HG03520 (cell line): ENCODE measurements at regions not wholly inside any gene's neighbourhood (a gene's known extent, or its start where the extent isn't known, plus 50 kb on each side); places are given as distances from the start of the nearest gene placed in this dataset.

Experiments used
- ATAC-seq: cut with Tn5 transposase; IDR thresholded peaks from one replicate; pipeline ENCODE4 v1.9.1; 2021; ENCODE audit warnings: mild to moderate bottlenecking, moderate library complexity; ENCODE audit not compliant: unreplicated experiment

DNA sequence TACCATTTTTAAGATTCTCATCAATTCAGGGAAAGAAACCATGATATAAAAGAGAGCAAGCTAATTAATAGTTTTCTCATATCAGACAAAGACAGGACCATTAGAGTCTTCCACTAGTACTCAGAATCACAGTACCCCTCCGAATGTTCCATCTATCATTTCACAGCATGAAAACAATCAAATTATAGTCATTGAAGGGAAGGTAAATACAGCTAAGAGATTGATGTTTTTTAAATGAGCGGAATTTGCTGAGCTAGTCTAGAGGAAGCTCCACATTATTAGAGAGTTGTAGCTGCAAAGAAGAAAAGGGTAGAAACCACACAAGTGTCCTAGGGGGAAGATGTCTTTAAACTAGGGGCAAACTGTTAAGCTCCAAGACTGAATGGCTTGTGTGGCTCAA, 808.9 kb downstream of the CDH11 start:
- ATAC-seq = no peak

DNA sequence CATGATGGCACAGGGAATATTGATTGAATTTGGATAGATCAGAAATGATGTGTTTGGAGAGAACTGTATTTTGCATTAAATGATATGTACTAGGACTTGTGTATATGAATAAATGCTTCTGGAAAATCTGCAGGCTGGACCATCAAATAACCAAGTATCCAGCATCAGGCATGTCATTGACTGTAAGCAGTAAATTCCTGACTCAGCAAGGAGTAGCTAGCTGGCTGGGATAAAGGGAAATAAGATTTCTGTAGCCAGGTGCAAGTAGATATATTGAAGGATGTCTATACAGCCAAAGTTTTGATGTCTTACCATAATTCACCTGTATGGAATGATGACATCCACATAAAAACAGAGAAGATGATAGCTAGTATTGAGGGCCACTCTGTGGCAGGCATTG, 809.6 kb downstream of the CDH11 start:
- ATAC-seq = no peak

DNA sequence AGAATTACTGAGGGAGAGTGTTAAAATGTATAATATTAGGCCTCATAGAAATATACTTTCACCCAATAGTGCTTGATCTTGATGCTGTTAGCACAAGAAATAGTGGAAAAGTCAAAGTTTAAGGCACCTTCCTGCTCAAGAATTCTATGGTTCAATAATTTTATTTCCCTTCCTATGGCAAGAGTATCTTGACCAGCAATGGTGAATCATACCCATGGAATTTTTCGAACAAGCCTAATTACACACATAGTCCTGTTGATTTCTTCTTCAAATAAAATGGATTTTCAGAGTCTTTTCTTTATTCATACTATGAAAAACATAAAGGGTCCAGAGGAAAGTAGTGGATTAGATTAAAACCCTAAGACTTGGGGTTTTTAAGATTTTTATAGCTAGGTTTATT, 810.6 kb downstream of the CDH11 start:
- no peak for ATAC-seq

DNA sequence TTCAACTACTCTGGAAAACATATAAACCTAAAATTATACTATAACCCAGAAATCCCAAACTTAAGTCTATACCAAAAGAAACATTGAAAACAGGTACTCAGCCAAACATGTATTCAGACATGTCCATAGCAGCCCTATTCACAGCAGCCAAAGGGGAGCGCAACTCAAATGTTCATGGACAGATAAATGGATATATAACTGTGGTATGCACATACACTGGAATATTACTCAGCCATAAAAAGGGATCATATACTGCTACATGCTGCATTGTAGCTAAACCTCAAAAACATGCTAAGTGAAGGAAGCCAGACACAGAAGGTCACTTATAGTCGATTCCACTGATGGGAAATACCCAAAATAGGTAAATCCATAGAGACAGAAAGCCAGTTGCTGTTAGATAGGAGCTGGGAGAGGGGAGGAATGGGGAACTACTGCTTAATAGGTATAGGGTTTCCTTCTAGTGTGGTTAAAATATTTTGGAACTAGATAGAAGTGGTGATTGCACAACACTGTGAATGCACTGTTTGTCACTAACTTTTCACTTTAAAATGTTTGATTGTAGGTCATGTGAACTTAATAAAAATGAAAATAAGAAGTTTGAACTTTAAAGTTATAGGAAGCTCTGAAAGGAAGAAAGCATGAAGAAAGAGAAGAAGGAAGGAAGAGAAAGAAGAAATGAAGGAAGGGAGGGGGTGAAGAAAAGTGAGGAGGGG, 812.3 kb downstream of the CDH11 start:
- no peak for ATAC-seq

DNA sequence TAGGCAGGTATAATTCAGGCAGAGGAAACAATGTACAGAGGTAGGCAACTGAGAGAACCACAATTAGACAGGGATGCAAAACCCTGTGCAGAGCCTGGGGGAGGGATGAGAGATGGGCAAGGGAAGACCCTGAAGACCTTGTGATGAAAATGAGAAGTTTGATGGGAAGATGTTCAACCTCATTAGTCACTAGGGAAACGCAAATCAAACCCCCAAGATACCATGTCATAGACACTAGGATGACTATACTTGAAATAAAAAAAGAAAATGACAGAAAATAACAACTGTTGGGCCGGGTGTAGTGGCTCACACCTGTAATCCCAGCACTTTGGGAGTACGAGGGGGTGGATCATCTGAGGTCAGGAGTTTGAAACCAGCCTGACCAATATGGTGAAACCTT, 813.1 kb downstream of the CDH11 start:
- ATAC-seq = no peak

DNA sequence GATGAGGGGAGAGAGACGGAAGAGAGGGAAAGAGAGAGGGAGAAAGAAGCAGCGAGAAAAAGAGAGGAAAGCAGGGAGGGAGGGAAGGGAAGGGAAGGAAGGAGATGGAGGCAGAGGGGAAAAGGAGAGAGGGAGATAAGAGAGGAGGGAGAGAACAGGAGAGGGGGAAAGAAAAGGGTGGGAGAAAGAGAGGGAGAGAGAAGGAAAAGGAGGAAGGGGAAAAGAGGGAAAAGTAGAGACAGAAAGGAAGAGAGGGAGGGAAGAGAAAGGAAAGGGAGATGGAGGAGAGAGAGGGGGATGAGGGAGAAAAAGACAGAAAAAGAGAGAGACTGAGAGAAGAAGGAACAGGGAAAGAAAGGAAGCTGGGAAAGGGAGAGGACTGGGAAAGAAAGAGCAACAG, 814.4 kb downstream of the CDH11 start:
- ATAC-seq = no peak

DNA sequence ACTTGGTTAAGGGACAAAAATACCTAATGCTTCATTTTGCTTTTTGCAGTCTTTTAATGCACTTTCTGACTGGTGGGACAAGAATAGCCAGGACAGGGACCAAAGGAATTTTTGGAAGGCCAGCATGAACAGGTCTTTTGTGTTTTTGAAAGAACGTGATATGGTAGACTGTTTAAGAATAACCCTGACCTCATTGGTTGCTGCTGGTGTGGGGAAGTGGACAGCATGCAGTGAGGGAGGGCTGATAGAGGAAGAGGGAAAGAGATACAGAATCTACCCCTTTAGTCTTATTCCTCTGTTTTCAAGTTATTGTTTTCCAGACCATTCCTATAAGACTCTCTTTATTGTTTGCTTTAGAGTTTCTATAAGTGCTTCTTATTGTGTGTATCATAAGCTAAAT, 816.2 kb downstream of the CDH11 start:
- ATAC-seq = no peak

DNA sequence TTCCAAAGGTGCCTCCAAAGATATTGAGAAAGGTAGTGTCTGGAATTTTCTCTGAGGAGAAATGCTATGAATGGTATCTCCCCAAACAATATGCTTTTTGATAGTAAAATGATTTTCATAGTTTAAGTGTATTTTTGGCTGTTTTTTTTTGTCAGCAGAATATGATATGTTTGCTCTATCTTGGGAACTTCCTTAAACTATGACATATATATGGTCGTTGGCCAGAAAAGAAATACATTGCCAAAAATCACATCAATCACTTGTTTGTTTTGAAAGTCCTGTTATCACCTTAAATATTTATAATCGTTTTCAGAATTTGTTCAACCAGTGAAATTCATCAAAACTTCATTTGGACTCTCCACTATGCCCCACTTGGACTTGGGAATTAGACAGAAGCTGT, 816.9 kb downstream of the CDH11 start:
- ATAC-seq = no peak

DNA sequence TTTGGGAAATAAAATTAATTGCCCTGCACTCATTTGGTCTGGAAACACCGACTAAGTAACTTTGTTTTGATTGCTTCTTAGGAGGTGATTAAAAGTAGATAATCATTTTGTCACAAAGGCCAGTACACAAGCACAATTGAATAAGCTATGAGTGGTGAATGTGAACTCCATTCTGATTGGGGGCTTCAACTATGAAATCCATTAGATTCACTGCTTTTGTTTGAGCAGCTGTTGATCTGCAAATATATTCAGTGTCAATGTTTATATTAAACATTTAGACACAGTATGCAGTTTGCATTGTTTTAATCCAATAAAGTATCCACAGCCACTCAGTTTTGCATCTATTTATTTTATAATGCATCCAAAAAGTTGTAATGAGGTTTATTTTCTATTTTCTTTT, 817.5 kb downstream of the CDH11 start:
- ATAC-seq = no peak

DNA sequence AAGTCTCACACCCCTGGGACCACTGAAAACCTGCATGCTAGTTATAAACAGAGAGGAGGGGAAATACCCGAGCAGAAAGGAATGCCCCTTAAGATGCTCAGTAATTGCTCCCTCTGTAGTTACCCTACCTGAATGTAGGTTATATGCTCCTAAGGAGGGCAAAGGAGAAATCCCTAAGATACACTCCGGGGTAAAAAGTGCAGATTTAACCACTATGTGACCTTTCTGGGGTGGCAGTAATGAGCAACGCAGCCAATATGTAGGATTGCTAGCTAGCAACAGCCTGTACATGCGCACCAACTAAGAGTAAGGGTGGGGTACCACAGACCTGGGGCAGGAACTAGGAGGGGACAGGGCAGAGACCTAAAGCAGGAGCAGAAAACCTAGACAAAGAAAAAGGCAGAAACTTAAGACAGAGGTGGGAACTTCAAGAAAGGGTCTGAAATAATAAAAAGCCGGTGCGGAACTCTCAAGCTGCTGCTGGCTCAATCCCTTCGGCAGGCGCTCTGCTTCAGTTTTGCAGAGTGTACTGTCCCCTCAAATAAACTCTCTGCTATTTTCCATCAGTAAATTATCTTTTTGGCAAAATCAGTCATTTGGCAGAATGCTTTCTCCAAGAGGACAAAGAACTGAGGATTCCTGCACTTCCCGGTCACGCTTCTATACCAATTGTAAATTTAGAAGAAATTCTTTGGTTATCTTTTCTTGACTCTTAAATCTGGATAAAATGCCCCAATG, 823.8 kb downstream of the CDH11 start:
- no peak for ATAC-seq

DNA sequence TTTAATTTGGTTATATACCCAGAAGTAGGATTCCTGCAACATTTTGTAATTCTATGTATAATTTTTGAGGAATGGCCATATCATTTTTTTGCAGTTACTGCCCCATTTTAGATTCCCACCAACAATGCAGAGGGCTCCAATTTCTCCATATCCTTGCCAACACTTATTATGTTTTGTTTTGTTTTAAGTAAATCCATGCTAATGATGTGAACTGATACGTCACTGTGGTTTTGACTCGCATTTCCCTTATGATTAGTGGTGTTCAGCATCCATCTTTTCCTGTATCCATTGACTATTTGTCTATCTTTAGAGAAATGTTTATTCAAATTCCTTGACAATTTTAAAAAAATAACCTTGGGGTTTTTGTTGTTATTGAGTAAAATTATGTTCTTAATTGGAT, 826.4 kb downstream of the CDH11 start:
- ATAC-seq = no peak

DNA sequence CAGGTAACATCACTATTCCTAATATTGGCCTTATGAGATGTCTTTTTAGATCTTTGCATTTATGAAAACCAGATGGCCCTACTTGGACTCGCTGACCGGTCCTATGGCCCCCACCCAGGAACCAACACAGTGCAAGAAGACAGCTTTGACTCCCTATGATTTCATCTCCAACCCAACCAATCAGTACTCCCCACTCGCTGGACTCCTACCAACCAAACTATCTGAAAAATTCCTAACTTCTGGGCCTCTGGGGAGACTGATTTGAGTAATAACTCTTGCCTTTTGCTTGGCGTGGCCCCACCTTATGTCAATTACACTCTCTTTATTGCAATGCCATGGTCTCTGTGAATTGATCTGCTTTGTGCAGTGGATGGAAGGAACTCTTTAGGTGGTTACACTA, 828.9 kb downstream of the CDH11 start:
- no peak for ATAC-seq

DNA sequence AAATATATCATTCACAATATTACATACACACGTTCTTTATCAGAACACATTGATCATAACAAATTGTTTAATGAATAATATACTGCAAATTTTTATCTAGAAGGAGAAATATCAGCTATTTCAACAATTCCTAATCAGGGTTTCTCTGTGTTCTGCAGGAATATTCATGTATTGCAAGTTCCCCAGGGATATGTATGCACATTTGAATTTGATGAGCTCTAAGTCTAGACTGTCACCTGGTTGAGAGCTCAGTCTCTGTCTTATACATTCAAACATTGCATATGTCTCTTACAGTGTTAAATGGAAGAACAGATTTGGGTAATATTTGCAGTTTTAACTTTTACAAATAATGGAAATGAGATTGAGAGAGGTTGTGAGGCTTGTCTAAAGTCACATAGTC, 829.7 kb downstream of the CDH11 start:
- ATAC-seq = no peak

DNA sequence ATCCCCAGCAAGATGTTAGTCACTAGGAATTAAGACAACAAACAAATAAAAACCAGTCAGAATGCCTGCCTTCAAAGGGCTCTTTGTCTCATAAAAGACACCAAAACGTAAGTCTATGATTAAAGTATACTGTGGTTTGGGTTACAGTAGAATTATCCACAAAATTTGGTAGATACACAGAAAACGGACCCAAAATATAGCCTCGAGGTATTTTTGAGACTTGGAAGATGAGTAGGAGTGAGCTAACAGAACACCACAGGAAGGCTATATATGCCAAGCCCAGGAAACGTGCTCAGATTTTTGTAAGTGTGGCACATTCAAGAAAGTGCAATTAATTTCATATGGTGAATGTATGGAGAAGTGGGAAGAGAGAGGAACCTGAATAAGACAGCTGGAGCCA, 831.4 kb downstream of the CDH11 start:
- ATAC-seq = no peak

DNA sequence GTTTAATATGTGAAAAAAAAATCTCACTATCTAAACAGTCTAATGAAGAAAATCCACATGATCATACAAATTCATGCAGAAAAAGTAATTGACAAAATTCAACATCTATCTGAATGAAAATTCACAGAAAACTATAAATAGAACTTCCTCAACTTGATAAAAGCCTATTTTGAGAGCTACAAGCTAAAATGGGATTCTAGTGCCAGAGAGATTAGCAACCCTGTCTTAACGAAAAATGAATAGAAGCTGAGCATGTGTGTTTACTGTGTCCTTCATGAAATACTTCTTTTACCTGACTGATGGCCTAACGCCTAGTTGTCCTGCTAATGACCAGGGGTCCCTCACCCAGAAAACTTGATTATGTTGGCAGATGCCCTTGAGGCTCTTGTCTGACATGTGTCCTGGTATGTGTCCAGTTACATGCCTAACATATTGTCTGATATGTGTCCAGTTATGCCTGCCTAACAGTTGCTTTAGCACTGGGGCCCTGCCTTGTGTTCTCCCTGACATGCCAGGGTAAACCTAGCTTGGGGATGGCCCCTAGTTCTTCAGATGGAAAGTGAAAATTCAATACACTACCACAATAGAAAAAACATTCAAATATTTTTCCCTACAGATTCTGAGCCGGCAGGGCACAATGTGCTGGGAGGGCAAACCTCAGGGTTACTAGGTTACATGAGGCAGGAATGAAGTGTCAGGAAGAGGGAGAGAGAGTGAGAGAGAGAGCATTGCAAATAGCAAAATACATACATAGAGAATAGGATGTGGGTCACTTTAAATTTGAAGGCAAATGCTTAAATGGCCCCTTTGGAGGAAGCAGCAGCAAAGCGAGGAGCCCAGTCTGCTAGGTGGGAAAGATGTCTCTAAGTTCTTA, 834.0 kb downstream of the CDH11 start:
- no peak for ATAC-seq

DNA sequence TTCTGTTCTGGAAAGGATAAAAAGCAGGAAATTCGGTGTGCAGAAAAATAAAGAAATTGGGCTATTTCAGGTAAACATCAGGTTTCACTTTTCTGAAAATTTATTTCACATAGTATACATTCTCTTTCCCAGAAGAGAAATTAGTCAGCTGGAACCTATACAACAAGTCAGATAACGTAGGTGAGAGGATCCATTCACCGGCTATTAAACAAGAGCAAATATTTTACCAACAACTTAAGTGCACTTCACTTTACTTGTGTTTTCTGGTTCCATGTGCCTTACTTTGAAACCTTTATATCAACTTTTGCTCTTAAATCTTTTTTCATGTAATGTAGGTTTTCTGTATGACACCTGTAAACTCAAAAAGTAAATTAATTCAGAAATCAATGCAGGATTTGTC, 839.7 kb downstream of the CDH11 start:
- no peak for ATAC-seq

DNA sequence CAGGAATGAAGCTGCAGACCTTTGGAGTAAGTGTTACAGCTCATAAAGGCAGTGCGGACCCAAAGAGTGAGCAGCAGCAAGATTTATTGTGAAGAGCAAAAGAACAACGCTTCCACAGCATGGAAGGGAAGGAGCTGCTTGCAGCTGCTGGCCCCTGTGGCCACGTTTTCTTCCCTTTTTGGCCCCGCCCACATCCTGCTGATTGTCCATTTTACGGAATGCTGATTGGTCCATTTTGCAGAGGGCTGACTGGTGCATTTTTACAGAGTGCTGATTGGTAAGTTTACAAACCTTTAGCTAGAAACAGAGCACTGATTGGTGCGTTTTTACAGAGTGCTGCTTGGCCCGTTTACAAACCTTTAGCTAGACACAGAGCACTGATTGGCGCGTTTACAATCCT, 841.5 kb downstream of the CDH11 start:
- no peak for ATAC-seq

DNA sequence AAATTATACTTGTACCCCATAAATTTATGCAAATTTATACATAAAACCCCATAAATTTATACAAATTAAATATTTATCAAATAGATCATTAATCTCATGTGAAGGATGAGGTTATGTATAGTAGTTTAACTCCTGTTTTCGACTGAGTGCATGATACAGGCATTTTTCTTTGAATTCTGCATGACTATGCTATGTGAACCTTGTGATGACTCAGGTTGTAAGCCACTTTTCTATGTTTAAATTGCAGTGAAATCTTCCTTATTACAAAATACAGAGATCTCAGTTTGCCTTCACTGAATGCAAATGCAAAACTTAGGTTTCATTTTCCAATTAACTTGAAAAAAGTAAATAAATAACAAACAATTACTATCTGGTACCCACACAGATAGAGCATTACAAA, 843.7 kb downstream of the CDH11 start:
- ATAC-seq = no peak

DNA sequence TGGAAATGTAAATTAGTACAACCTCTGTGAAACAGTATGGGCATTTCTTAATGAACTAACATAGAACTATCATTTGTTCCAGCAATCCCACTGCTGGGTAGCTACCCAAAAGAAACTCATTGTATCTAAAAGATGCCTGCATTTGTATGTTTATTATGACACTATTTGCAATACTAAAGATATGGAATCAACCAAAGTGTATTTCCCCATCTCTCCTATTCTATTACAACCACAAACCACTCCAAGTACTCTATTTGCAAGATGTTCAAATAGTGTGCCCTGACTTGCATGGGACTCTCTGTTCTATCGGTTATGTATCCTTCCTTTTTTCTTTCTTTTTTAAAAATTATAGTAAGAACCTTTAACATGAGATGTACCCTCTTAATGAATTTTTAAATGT, 845.2 kb downstream of the CDH11 start:
- no peak for ATAC-seq

DNA sequence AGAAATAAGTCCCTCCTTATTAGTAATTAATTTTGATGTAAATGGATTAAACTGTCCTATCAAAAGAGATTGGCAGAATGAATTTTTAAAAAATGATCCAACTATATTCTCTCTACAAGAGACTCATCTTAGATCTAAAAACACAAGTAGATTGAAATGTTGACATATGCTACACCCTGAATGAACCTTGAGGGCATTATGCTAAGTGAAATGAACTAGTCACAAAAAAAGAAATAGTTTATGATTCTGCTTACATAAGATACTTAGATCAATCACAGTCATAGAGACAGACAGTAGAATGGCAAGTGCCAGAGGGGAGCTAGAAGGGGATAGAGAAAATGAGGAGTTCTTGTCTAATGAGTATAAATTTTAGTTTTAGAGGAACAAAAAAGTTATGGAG, 849.8 kb downstream of the CDH11 start:
- ATAC-seq = no peak

DNA sequence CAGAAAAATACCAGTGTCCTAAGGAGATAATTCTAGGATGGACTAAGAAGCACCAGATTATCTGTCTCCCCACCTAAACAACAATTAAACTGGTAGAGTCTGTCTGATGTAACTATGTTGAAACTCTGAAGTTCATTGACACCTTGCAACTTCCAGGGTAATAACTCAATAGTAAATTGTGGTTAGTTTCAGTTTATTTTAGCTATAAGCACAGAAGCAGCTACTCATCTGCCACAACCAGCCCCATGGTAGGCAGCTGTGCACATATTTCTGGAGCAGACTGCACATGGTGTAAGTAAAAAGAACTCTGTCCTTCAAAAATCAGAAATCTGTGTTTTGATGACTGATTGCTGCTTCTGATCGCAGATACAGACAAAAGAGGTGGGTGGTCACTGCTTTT, 852.1 kb downstream of the CDH11 start:
- no peak for ATAC-seq

DNA sequence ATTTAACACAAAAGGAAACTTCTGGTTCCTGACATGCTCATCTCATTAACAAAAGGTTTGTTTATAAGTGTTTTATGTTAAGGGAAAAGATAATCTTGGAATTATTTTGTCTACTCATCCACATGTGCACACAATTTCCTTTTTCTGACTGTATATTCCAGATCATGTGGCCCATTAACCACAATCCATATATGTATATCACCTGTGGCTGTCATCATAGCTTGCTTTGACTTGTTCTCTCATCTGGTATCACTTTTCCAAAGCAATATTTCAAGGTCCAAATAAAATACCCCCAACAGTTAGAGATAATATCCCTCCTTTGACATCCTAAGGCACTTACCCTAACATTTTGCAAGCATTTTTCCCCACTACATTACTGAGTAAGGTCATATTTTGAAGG, 856.1 kb downstream of the CDH11 start:
- ATAC-seq = no peak
